SW 1271 (cell line): ENCODE measurements at regions not wholly inside any gene's neighbourhood (a gene's known extent, or its start where the extent isn't known, plus 50 kb on each side); places are given as distances from the start of the nearest gene placed in this dataset.
A peak's percentile ranks its signal among the peaks of the same experiment; 100 is the strongest.
"Not testable (repeated sequence)": the region's sequence is repeated elsewhere in the genome, so short reads cannot be mapped to it uniquely, and the experiment has no call there.

Source experiments
- DNase-seq, 2 experiments: peaks; one replicate each; lab custom pipeline; 2025; lab: John Stamatoyannopoulos, UW

DNA sequence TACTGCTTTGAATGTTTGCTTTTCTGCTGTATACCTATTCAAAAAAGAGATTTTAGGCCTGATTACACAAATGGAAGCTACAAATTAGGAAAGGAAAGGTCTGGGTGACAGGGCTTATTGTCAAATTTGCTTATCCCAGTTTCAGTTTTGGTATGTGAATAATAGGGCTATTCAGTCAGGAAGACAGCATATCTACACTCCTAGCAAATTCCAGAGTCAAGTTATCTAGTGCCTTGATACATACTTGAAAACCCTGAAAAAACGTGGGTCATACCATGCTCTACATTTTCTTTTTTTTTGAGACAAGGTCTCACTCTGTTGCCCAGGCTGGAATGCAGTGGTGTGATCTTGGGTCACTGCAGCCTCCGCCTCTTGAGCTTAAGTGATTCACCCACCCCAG lies 59.2 kb upstream of the CCDC180 start:
- DNase-seq = not testable (repeated sequence)

- DNase-seq = no peak
Observed at GRCh38 chr9:97243606-97244005, 63.9 kb upstream of the CCDC180 start.

DNA sequence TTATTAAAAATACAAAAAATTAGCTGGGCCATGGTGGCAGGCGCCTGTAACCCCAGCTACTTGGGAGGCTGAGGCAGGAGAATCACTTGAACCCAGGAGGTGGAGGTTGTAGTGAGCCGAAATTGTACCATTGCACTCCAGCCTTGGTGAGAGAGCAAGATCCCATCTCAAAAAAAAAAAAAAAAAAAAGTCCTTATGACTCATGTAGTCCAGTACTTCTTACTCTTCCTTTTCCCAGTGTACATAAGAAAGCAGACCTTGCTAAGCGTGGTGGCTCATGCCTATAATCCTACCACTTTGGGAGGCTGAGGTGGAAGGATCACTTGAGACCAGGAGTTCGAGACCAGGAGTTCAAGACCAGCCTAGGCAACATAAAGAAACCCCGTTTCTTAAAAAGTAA lies 66.0 kb upstream of the CCDC180 start:
- not testable (repeated sequence) for DNase-seq

- DNase-seq = peak; percentile 82 to 93
Observed at GRCh38 chr9:97237951-97238889, 69.2 kb upstream of the CCDC180 start.

GRCh38 chr9:97237311-97237786 lies 70.1 kb upstream of the CCDC180 start:
- no peak for DNase-seq

DNA sequence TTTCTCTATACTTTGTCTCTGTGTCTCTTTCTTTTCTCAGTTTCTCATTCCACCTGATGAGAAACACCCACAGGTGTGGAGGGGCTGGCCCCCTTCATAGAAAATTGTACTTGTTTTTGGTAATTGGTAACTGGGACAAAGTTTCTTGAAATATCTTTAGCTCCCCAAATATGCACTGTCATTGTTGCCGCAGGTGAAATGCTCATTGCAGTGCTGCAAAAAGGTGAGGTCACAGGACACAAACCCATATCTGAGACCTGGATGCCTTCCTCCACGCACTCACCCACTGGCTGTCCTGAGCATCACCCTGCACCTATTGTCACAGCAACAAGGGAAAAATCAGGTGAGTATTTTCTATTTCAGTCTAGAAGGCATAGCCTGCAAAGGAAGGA lies 74.5 kb upstream of the CCDC180 start:
- DNase-seq = not testable (repeated sequence)

DNA sequence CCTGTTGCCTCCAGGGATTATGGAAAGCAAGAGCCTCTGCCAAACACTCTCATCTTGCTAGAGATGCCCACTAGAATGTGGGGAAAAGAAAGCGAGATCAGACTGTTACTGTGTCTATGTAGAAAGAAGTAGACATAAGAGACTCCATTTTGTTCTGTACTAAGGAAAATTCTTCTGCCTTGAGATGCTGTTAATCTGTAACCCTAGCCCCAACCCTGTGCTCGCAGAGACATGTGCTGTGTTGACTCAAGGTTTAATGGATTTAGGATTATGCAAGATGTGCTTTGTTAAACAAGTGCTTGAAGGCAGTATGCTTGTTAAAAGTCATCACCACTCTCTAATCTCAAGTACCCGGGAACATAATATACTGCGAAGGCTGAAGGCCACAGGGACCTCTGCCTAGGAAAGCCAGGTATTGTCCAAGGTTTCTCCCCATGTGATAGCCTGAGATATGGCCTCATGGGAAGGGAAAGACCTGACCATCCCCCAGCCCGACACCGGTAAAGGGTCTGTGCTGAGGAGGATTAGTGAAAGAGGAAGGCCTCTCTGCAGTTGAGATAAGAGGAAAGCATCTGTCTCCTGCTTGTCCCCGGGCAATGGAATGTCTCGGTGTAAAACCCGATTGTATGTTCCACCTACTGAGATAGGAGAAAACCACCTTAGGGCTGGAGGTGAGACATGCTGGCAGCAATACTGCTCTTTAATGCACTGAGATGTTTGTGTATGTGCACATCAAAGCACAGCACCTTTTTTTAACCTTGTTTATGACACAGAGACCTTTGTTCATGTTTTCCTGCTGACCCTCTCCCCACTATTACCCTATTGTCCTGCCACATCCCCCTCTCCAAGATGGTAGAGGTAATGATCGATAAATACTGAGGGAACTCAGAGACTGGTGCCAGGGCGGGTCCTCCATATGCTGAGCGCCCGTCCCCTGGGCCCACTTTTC lies 75.1 kb upstream of the CCDC180 start:
- DNase-seq = not testable (repeated sequence)

- not testable (repeated sequence) for DNase-seq
Observed at GRCh38 chr9:97222393-97222792, 85.1 kb upstream of the CCDC180 start.

DNA sequence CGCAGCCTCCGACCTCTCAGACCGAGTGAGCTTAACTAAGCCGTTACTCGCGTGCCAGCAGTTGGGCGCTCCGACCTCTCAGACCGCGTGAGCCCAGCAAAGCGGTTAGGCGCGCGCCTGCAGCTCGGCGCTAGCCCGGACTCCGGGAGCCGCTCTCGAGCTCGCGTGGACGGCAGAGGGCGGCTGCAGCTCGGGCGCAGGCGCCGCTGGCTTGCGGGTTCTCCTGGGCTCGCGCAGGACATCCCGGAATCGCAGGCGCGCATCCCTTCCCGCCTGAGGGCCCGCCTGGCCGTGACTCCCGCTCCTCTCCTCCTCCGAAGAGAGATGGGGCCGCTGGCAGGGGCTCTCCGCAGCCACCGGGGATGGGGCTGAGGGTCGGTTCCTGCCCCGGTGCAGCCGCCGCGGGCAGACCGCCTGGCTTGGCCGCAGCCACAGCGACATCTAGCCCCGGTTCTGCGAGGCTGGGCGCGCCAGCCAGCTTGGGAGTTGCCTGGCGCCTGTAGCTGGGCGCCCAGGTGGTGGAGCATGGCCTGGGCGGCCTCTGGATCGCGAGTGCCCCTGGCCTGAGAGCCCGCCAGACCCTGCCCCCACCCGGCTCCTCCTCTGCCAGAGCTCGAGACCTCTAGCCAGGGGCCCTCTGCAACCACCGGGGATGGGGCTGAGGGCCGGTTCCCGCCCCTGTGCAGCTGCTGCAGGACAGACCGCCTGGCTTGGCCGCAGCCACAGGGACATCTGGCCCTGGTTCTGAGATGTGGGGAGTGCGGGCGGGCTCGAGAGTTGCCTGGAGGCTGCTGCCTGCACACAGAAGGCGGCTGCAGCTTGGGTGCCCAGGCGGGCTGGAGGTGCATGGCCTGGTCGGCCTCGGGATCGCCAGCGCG lies 85.7 kb upstream of the CCDC180 start:
- peak in 1 of 2 experiments; percentile 65 for DNase-seq

DNA sequence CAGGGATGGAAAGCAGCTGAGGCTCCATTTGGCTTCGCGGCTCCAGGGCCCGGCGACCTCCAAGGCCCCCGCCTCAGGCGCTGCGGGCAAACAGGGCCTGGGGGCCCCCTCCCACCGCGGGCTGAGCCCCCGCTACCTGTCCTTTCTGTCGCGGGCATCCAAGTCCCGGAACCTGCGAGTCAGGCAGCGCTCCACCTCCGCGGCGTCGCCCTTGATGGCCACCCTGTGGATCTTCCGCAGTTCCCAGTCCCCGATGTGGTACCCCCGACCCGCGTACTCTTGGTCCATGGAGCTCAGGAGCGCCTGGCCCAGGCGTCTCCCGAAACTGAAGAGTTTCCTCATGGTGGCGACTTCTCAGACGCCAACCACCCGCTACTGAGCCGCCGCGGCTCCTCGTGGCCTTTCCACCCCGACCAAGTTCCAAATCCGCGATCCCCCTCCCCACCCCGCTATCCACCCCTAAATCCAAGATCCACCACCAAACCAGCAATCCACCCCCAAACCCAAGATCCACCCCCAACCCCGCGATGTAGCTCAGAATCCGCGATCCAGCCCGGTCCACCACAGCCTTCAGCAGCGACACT lies 86.5 kb upstream of the CCDC180 start:
- DNase-seq = no peak

DNA sequence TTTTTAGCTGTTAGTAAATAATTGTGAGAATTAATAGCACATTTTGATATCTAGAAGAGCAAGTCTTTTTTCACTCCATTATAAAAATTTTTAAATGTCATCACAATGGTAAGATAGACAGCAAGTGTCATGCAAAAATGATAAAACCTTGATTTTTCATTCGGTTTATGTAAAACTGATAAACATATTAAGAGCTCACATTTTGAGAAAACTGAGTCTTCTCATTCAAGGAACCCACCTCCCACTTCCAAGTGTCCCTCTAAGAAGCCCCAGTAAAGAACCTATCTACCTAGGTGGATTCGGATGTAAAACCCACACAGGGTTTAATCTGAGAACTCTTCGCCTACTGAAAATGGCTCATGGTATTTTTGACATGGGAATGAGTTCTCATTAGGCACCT lies 87.1 kb upstream of the CCDC180 start:
- DNase-seq = not testable (repeated sequence)

DNA sequence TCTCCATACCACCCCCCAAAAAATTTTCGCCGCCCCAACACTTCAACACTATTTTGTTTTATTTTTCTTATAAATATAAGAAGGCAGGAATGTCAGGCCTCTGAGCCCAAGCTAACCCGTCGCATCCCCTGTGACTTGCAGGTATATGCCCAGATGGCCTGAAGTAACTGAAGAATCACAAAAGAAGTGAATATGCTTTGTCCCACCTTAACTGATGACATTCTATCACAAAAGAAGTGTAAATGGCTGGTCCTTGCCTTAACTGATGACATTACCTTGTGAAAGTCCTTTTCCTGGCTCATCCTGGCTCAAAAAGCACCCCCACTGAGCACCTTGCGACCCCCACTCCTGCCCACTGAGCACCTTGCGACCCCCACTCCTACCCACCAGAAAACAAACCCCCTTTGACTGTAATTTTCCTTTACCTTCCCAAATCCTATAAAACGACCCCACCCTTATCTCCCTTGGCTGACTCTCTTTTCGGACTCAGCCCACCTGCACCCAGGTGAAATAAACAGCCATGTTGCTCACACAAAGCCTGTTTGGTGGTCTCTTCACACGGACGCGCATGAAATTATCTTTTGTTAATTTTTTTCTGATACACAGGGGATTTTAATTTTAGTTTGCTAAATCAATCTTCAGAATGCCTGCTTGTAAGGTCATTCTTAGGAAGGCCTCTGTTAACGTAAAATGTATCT lies 87.9 kb upstream of the CCDC180 start:
- not testable (repeated sequence) for DNase-seq

- DNase-seq = not testable (repeated sequence)
Observed at GRCh38 chr9:97215127-97215526, 92.3 kb upstream of the CCDC180 start.

GRCh38 chr9:97214556-97214955 lies 92.9 kb upstream of the CCDC180 start:
- DNase-seq = not testable (repeated sequence)

GRCh38 chr9:97199683-97200082 lies 107.8 kb upstream of the CCDC180 start:
- DNase-seq = not testable (repeated sequence)

DNA sequence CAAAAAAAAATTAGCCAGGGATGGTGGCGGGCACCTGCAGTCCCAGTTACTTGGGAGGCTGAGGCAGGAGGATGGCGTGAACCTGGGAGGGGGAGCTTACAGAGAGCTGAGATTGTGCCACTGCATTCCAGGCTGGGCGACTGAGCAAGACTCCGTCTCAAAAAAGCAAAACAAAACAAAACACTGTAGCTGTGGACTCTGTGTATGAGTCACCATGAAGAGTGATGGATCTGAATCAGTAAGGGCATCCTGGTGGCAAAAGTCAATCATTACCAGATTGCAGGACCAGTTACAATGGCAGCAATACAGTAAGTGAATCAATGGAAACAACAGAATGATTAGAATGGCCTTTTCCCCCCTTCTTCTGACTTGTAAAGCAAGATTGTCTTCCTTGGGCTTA lies 113.7 kb upstream of the CCDC180 start:
- DNase-seq = not testable (repeated sequence)

- DNase-seq = no peak
Observed at GRCh38 chr9:97188545-97188944, 118.9 kb upstream of the CCDC180 start.

DNA sequence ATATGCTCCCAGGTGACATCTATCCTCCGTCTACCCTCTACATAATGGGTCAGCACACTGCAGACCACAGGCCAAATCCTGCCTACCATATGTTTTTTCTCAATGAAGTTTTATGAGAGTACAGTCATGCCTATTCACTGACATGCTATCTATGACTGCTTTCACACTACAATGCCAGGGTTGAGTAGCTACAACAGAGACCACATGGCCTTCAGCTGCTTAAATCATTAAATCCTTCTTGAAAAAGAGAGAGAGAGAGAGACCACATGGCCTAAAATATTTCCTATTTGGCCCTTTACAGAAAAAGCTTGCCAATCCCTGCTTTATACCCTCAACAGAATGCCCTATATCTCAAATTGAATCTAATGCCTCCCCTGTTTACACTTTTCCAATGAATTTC lies 119.8 kb upstream of the CCDC180 start:
- not testable (repeated sequence) for DNase-seq

DNA sequence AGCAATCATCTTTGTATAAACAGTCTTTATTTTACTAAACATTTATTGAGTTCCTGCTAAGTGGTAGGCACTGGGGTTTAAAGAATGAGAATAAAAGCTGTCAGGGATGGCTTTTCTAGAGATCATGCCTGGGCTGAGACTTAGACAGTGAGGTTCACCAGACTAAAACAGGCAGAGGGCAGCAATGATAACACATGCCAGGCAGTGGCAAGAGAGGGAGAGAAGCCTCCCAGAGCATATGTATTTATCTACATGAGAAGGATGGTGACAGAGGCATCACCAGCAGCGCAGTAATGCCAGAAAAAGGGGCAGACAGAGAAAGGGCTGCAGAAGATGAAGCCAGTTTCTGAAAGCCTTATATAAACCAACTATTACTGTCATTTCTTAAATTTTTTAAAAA lies 121.0 kb upstream of the CCDC180 start:
- DNase-seq = no peak

DNA sequence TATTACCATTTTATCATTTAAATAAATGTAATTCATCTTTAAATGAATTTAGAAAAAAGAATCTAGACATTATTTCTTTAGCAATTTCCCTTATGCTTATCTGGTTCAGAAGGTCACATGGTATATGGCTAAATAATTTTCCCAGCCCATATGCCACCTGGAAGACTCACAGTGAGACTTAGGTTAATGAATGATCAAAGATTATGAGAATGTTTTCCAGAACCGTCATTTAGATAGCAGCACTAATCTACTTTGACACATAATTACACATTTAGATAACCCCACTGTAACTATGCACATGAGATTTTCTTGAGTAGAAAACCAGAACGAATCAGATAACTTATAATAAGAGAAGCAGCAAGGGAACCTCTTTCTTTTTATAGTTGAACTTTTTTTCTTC lies 124.9 kb upstream of the CCDC180 start:
- DNase-seq = not testable (repeated sequence)
